HL-60/S4 treated with retinoic acid at 250 ng/mL for 4 days and 3 days (cell line): ENCODE measurements at regions not wholly inside any gene's neighbourhood (a gene's known extent, or its start where the extent isn't known, plus 50 kb on each side); places are given as distances from the start of the nearest gene placed in this dataset.
"Not testable (repeated sequence)": the region's sequence is repeated elsewhere in the genome, so short reads cannot be mapped to it uniquely, and the experiment has no call there.

Experiments
- in situ Hi-C: fragments of 300-500 bp; cut with MboI; formaldehyde crosslinking; loops from 2 replicates; pipeline ENCODE4 v1.7.0; 2022; ENCODE audit warnings: low sequenced_read_pairs

- in situ Hi-C loops: no loop called here
Observed at GRCh38 chr5:68027519-68027918, 188.0 kb upstream of the PIK3R1 start.

GRCh38 chr5:68026092-68026885 is 189.3 kb upstream of the PIK3R1 start:
- in situ Hi-C loops: no loop called here

- in situ Hi-C loops: no loop called here
Observed at GRCh38 chr5:68024426-68024825, 191.1 kb upstream of the PIK3R1 start.

GRCh38 chr5:68021916-68022315 is 193.6 kb upstream of the PIK3R1 start:
- in situ Hi-C loops: no loop called here

GRCh38 chr5:68021227-68021626 is 194.3 kb upstream of the PIK3R1 start:
- in situ Hi-C loops: no loop called here

GRCh38 chr5:68020461-68020969 is 195.0 kb upstream of the PIK3R1 start:
- in situ Hi-C loops: not testable (repeated sequence)

GRCh38 chr5:68015381-68016302 is 199.9 kb upstream of the PIK3R1 start:
- in situ Hi-C loops: no loop called here

GRCh38 chr5:68012831-68013230 is 202.7 kb upstream of the PIK3R1 start:
- in situ Hi-C loops: no loop called here

- in situ Hi-C loops: no loop called here
Observed at GRCh38 chr5:68012429-68012828, 203.1 kb upstream of the PIK3R1 start.

GRCh38 chr5:68011801-68012200 is 203.8 kb upstream of the PIK3R1 start:
- in situ Hi-C loops: no loop called here

- in situ Hi-C loops: no loop called here
Observed at GRCh38 chr5:68011259-68011760, 204.2 kb upstream of the PIK3R1 start.

- in situ Hi-C loops: no loop called here
Observed at GRCh38 chr5:68010740-68011139, 204.8 kb upstream of the PIK3R1 start.

GRCh38 chr5:68007451-68007850 is 208.1 kb upstream of the PIK3R1 start:
- in situ Hi-C loops: no loop called here

GRCh38 chr5:68002836-68003235 is 212.7 kb upstream of the PIK3R1 start:
- in situ Hi-C loops: no loop called here

- in situ Hi-C loops: no loop called here
Observed at GRCh38 chr5:68000805-68001204, 214.8 kb upstream of the PIK3R1 start.

GRCh38 chr5:67999391-67999790 is 216.2 kb upstream of the PIK3R1 start:
- in situ Hi-C loops: no loop called here

GRCh38 chr5:67998709-67999261 is 216.8 kb upstream of the PIK3R1 start:
- in situ Hi-C loops: no loop called here

GRCh38 chr5:67997892-67998457 is 217.6 kb upstream of the PIK3R1 start:
- in situ Hi-C loops: no loop called here

- in situ Hi-C loops: no loop called here
Observed at GRCh38 chr5:67997148-67997547, 218.4 kb upstream of the PIK3R1 start.

- in situ Hi-C loops: no loop called here
Observed at GRCh38 chr5:67996596-67996995, 219.0 kb upstream of the PIK3R1 start.

GRCh38 chr5:67992923-67993322 is 222.6 kb upstream of the PIK3R1 start:
- in situ Hi-C loops: no loop called here
